Thoracic aorta (tissue), 2 donors: ENCODE measurements at regions not wholly inside any gene's neighbourhood (a gene's known extent, or its start where the extent isn't known, plus 50 kb on each side); places are given as distances from the start of the nearest gene placed in this dataset.

ENCODE experiments used
- ATAC-seq: fragments of 150-250 bp; one replicate; pipeline ENCODE4 v1.8.0; 2017; ENCODE audit warnings: low read depth; ENCODE audit not compliant: insufficient number of reproducible peaks, low FRiP score
- DNase-seq: peaks from one replicate; pipeline ENCODE4 v3.0.0-alpha.2; 2020; ENCODE audit warnings: low spot score
- H3K27ac ChIP-seq, 2 donors: fragments of 200-600 bp; sonication (generic); 1 replicate in 1 of 2; 2 replicates in 1 of 2; pipeline ENCODE4 v1.5.1; 2016; ENCODE audit warnings: mild to moderate bottlenecking in 2 of 2, moderate library complexity in 2 of 2
- H3K27me3 ChIP-seq: fragments of 200-600 bp; sonication (generic); replicated peaks from 2 replicates; pipeline ENCODE4 v1.6.0; 2016; ENCODE audit warnings: mild to moderate bottlenecking; ENCODE audit not compliant: insufficient read depth
- H3K36me3 ChIP-seq: fragments of 200-600 bp; sonication (generic); one replicate; pipeline ENCODE4 v1.5.1; 2016
- H3K4me1 ChIP-seq, 2 donors: fragments of 200-600 bp; sonication (generic); 1 replicate in 1 of 2; 2 replicates in 1 of 2; pipeline versions ENCODE4 v1.5.1 to v1.6.0; 2016; ENCODE audit warnings: low read depth in 2 of 2, mild to moderate bottlenecking in 1 of 2; ENCODE audit not compliant: control insufficient read depth in 1 of 2
- H3K4me3 ChIP-seq: fragments of 200-600 bp; sonication (generic); 2 replicates; pipeline ENCODE4 v1.5.1; 2016; ENCODE audit warnings: mild to moderate bottlenecking
- H3K9me3 ChIP-seq: fragments of 200-600 bp; sonication (generic); 2 replicates; pipeline ENCODE4 v1.5.1; 2016
- CTCF ChIP-seq: fragments of 200-600 bp; sonication (generic); IDR thresholded peaks from one replicate; pipeline ENCODE4 v1.5.1; 2019; ENCODE audit warnings: antibody characterized with exemption

DNA sequence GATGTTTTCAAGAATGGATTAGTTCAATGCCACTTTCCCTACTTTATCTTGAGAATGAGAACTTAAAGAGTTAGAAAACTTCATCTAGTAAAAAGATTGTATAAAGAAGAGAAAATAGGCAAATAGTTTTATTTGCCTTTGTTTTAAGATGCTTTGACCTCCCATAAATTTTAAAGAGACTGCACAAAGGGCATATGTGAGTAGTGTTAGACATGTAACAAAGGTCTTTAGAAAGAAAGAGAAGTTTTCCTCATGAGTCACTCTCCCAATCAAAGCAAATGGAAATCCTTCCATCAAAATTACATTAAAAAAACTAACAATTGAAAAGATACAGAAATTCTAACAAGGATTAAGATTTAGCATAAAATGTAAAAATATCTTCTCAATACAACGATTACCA lies 381.8 kb upstream of the KIF2A start:
- Histone ChIP-seq H3K9me3 (no peaks in the 10 kb centered on the region), H3K36me3 (no peaks in the 10 kb centered on the region), H3K4me3 (no peak overlapping the region), H3K27me3 (no peaks in the 10 kb centered on the region), H3K4me1 (no peaks in the 10 kb centered on the region), H3K27ac (no peak overlapping the region)
- ATAC-seq (no peak), DNase-seq (no peak)
- TF ChIP-seq CTCF = no peak

GRCh38 chr5:61926911-61927310 lies 379.1 kb upstream of the KIF2A start:
- ATAC-seq (no peak), DNase-seq (no peak)
- H3K4me1 ChIP-seq = no peaks in the 10 kb centered on the region
- H3K4me3 ChIP-seq = no peak overlapping the region
- no peak overlapping the region for H3K27ac ChIP-seq
- no peaks in the 10 kb centered on the region for H3K36me3 ChIP-seq
- H3K9me3 ChIP-seq = no peaks in the 10 kb centered on the region
- no peaks in the 10 kb centered on the region for H3K27me3 ChIP-seq
- TF ChIP-seq CTCF = no peak

DNA sequence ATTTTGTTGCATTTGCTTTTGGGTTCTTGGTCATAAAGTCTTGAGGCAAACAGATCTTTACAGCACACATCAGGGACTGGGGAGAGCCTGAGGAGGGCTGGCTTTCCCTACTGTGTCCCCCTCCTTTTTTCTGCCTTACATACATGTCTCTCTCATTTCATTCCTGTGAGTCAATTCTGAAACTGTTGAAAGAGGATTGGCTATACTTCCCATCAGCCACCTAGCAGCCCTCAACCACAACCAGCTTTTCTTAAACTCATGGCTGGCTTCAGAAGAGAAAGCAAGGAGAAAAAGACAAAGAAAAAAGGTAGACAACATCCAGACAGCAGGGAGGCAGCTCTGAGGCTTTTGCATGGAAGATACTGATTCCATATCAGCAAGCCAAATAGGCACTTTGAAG lies 374.8 kb upstream of the KIF2A start:
- ATAC-seq (no peak), DNase-seq (no peak)
- Histone ChIP-seq H3K4me3 (no peak overlapping the region), H3K27me3 (no peaks in the 10 kb centered on the region), H3K9me3 (no peaks in the 10 kb centered on the region), H3K4me1 (no peaks in the 10 kb centered on the region), H3K27ac (no peak overlapping the region), H3K36me3 (no peaks in the 10 kb centered on the region)
- no peak for TF ChIP-seq CTCF

GRCh38 chr5:61933787-61934626 lies 372.0 kb upstream of the KIF2A start:
- DNase-seq (no peak), ATAC-seq (no peak)
- H3K36me3 ChIP-seq = no peaks in the 10 kb centered on the region
- H3K27me3 ChIP-seq = no peaks in the 10 kb centered on the region
- no peaks in the 10 kb centered on the region for H3K4me1 ChIP-seq
- no peak overlapping the region for H3K4me3 ChIP-seq
- H3K27ac ChIP-seq = no peak overlapping the region
- peak; percentile 34 for TF ChIP-seq CTCF
- no peaks in the 10 kb centered on the region for H3K9me3 ChIP-seq

- no peak for TF ChIP-seq CTCF
- Histone ChIP-seq H3K27me3 (no peaks in the 10 kb centered on the region), H3K27ac (no peak overlapping the region), H3K36me3 (no peaks in the 10 kb centered on the region), H3K4me3 (no peak overlapping the region), H3K9me3 (no peaks in the 10 kb centered on the region), H3K4me1 (no peaks in the 10 kb centered on the region)
- ATAC-seq = no peak
- DNase-seq = no peak
These were observed 364.4 kb upstream of the KIF2A start for GRCh38 chr5:61941637-61942036.
